GM12878 (cell line): ENCODE measurements at regions not wholly inside any gene's neighbourhood (a gene's known extent, or its start where the extent isn't known, plus 50 kb on each side); places are given as distances from the start of the nearest gene placed in this dataset.

Source experiments
- ATAC-seq: fragments of 200-7000 bp; cut with Tn5 transposase; 3 replicates; pipeline ENCODE4 v1.9.1; 2020; ENCODE audit warnings: mild to moderate bottlenecking, moderate library complexity
- BruUV-seq: library from RNA; stranded (reverse); fragments of 400-500 nt; replicated peaks from 2 replicates; lab custom pipeline; 2021; lab: Mats Ljungman, UMichigan
- CTCF ChIA-PET: fragments of 300-600 bp; sonication (Branson Sonifier 250); formaldehyde crosslinking; extraction: SDS; loops from one replicate; lab custom pipeline; 2021; ENCODE audit warnings: inconsistent platforms; lab: Yijun Ruan, JAX
- POLR2A ChIA-PET: fragments of 350-600 bp; formaldehyde crosslinking; extraction: SDS; loops from one replicate; lab custom pipeline; 2021; ENCODE audit warnings: inconsistent platforms; lab: Charles Lee
- RAD21 ChIA-PET: fragments of 300-600 bp; sonication (Branson Sonifier 250); formaldehyde crosslinking; loops from one replicate; lab custom pipeline; 2023; ENCODE audit warnings: antibody characterized with exemption; ENCODE audit not compliant: unreplicated experiment; lab: Charles Lee
- SMC1A ChIA-PET: fragments of 300-600 bp; sonication (Branson Sonifier 250); formaldehyde crosslinking; loops from one replicate; lab custom pipeline; 2023; ENCODE audit not compliant: unreplicated experiment, uncharacterized antibody; lab: Charles Lee
- DNase-seq: peaks from one replicate; pipeline ENCODE4 v3.0.0-alpha.2; 2011; ENCODE audit warnings: low read depth, low spot score
- FAIRE-seq: peaks from 3 replicates; lab custom pipeline; 2011; peaks lifted over from hg19 to GRCh38; lab: Jason Lieb, UNC
- H2AFZ ChIP-seq: 2 replicates; pipeline ENCODE4 v1.6.0; 2011; ENCODE audit warnings: low read depth, low read length, control low read depth; ENCODE audit not compliant: control insufficient read depth
- H3K27ac ChIP-seq: 2 replicates; pipeline ENCODE4 v1.5.1; 2011; ENCODE audit warnings: control low read depth; ENCODE audit not compliant: control insufficient read depth, insufficient read depth
- H3K27me3 ChIP-seq, 2 experiments: replicated peaks in 1 of 2; 2 replicates each; pipeline versions ENCODE4 v1.6.0 to v1.6.1; 2011; ENCODE audit warnings: low read length in 1 of 2; ENCODE audit not compliant: control insufficient read depth in 2 of 2, insufficient read depth in 2 of 2
- H3K36me3 ChIP-seq, 2 experiments: 2 replicates each; pipeline ENCODE4 v1.5.1; 2011; ENCODE audit warnings: low read length in 1 of 2; ENCODE audit not compliant: control insufficient read depth in 2 of 2, insufficient read depth in 2 of 2
- H3K4me1 ChIP-seq: 2 replicates; pipeline ENCODE4 v1.6.1; 2011; ENCODE audit warnings: mild to moderate bottlenecking, low read length, moderate library complexity, mixed read lengths; ENCODE audit not compliant: control insufficient read depth, insufficient read depth
- H3K4me2 ChIP-seq: 2 replicates; pipeline ENCODE4 v1.6.0; 2011; ENCODE audit warnings: control low read depth; ENCODE audit not compliant: control insufficient read depth, insufficient read depth
- H3K4me3 ChIP-seq: fragments of 200-600 bp; sonication (generic); 2 replicates; pipeline ENCODE4 v1.5.1; 2016
- H3K79me2 ChIP-seq: 2 replicates; pipeline ENCODE4 v1.6.0; 2011; ENCODE audit warnings: low read length; ENCODE audit not compliant: control insufficient read depth, insufficient read depth
- H3K9ac ChIP-seq: 2 replicates; pipeline ENCODE4 v1.8.0; 2011; ENCODE audit warnings: low read length, control low read depth, mixed read lengths; ENCODE audit not compliant: control insufficient read depth, insufficient read depth
- H3K9me3 ChIP-seq: replicated peaks from 3 replicates; pipeline ENCODE4 v1.5.1; 2011; ENCODE audit warnings: mild to moderate bottlenecking, low read length; ENCODE audit not compliant: control insufficient read depth, insufficient read depth
- H4K20me1 ChIP-seq: 2 replicates; pipeline ENCODE4 v1.6.0; 2011; ENCODE audit not compliant: control insufficient read depth, insufficient read depth
- BCLAF1 ChIP-seq: fragments of 450-650 bp; IDR thresholded peaks from 2 replicates; pipeline ENCODE4 v1.6.1; 2017; ENCODE audit warnings: antibody characterized with exemption, mild to moderate bottlenecking, moderate library complexity
- CHD2 ChIP-seq: IDR thresholded peaks from 2 replicates; pipeline ENCODE4 v1.6.1; 2011; ENCODE audit warnings: low read depth, low read length, improper control_type of control experiment, borderline replicate concordance
- EP300 ChIP-seq, 2 experiments: fragments of 150-350 bp in 1 of 2; IDR thresholded peaks; 2 replicates each; pipeline ENCODE4 v1.6.1; 2011 to 2012; ENCODE audit warnings: low read depth in 2 of 2, low read length in 2 of 2, borderline replicate concordance in 1 of 2, improper control_type of control experiment in 1 of 2, inconsistent platforms in 1 of 2; ENCODE audit not compliant: control insufficient read depth in 1 of 2
- HSF1 ChIP-seq: fragments of 150-350 bp; IDR thresholded peaks from 2 replicates; pipeline ENCODE4 v1.6.1; 2014; ENCODE audit warnings: mild to moderate bottlenecking, low read depth, low read length
- KDM1A ChIP-seq: fragments of 200-600 bp; sonication (generic); IDR thresholded peaks from 2 replicates; pipeline ENCODE4 v1.6.1; 2016; ENCODE audit warnings: borderline replicate concordance
- MXI1 ChIP-seq: fragments of 150-350 bp; IDR thresholded peaks from 2 replicates; pipeline ENCODE4 v1.6.1; 2011; ENCODE audit warnings: low read depth, mild to moderate bottlenecking, inconsistent platforms, low read length, improper control_type of control experiment
- NR2C1 ChIP-seq: fragments of 450-650 bp; IDR thresholded peaks from 2 replicates; pipeline ENCODE4 v1.6.1; 2017; ENCODE audit warnings: antibody characterized with exemption, mild to moderate bottlenecking, moderate library complexity
- RAD21 ChIP-seq: IDR thresholded peaks from 2 replicates; pipeline ENCODE4 v1.6.1; 2011; ENCODE audit warnings: mild to moderate bottlenecking, low read depth, low read length, moderate library complexity; ENCODE audit not compliant: insufficient read depth
- WGBS: methylation state at CpG from one replicate; pipeline ENCODE4 v1.1.6; 2016; ENCODE audit warnings: low lambda C conversion rate; ENCODE audit not compliant: insufficient replicate concordance, insufficient coverage; ENCODE audit errors: missing lambda C conversion rate; 5-methylcytosine and 5-hydroxymethylcytosine counted together
- in situ Hi-C: fragments of 300-500 bp; cut with MboI; formaldehyde crosslinking; loops from 9 replicates; pipeline ENCODE4 v1.14.3; 2018; ENCODE audit warnings: mixed read lengths
- intact Hi-C: fragments of 100-400 bp; cut with micrococcal nuclease; formaldehyde crosslinking; loops from one replicate; pipeline ENCODE4 v1.14.2; 2022; ENCODE audit not compliant: unreplicated experiment

GRCh38 chr9:75664597-75664996 lies 225.9 kb upstream of the PCSK5 start:
- TF ChIP-seq RAD21 = no peak
- TF ChIP-seq CHD2 = no peak
- TF ChIP-seq EP300 (IDR thresholded peaks at IDR 0.05; ENCODE audit: borderline replicate concordance in 1 of 2, control insufficient read depth in 1 of 2, low read depth in 2 of 2, low read length in 2 of 2) = no peak
- TF ChIP-seq MXI1 = no peak
- no peak overlapping the region for H3K9ac ChIP-seq
- no peaks in the 10 kb centered on the region for H3K4me1 ChIP-seq
- CTCF ChIA-PET = interaction anchor here (1.0 kb wide), 1 partner anchor 18 kb away, joined by 3 read pairs; no protein-coding TSS in a partner anchor
- H3K36me3 ChIP-seq = no peaks in the 10 kb centered on the region
- DNase-seq (no peak), ATAC-seq (no peak), FAIRE-seq (no peak)
- no peaks in the 10 kb centered on the region for H3K9me3 ChIP-seq
- WGBS = 42% methylated on average over 4 of the region's 4 CpGs
- H4K20me1 ChIP-seq = no peaks in the 10 kb centered on the region
- POLR2A ChIA-PET = no interaction called here
- RAD21 ChIA-PET = no interaction called here
- BruUV-seq = no TSS peak
- intact Hi-C loops = no loop called here
- SMC1A ChIA-PET = no interaction called here
- H3K27me3 ChIP-seq = no peaks in the 10 kb centered on the region
- in situ Hi-C loops = no loop called here
- H2AFZ ChIP-seq = no peak overlapping the region
- H3K4me2 ChIP-seq = no peak overlapping the region
- no peak overlapping the region for H3K27ac ChIP-seq
- no peaks in the 10 kb centered on the region for H3K79me2 ChIP-seq
- H3K4me3 ChIP-seq = no peak overlapping the region

- ATAC-seq (no peak), DNase-seq (no peak), FAIRE-seq (no peak)
- Histone ChIP-seq H3K4me2 (no peak overlapping the region), H3K27me3 (no peaks in the 10 kb centered on the region), H3K9ac (no peak overlapping the region), H3K79me2 (no peaks in the 10 kb centered on the region), H3K36me3 (no peaks in the 10 kb centered on the region), H3K4me3 (no peak overlapping the region), H4K20me1 (no peaks in the 10 kb centered on the region), H3K4me1 (no peaks in the 10 kb centered on the region), H3K27ac (no peak overlapping the region), H3K9me3 (no peaks in the 10 kb centered on the region), H2AFZ (no peak overlapping the region)
- ChIA-PET RAD21 (no interaction called here), SMC1A (no interaction called here), CTCF (interaction anchor here (1.3 kb wide), 1 partner anchor 198 kb away, joined by 4 read pairs; no protein-coding TSS in a partner anchor), POLR2A (interaction anchor here (0.6 kb wide), 1 partner anchor 27 kb away, joined by 4 read pairs; no protein-coding TSS in a partner anchor)
- BruUV-seq = no TSS peak
- WGBS = 47% methylated on average over 10 of the region's 10 CpGs
- intact Hi-C loops = no loop called here
- in situ Hi-C loops = no loop called here
- no peak for TF ChIP-seq NR2C1
- no peak for TF ChIP-seq KDM1A
- TF ChIP-seq HSF1 = no peak
- TF ChIP-seq BCLAF1 = no peak
Measured at GRCh38 chr9:75666856-75667554, 223.5 kb upstream of the PCSK5 start.
